HEK293 (cell line): ENCODE measurements at regions not wholly inside any gene's neighbourhood (a gene's known extent, or its start where the extent isn't known, plus 50 kb on each side); places are given as distances from the start of the nearest gene placed in this dataset.

Experiments
- CTCF ChIA-PET: fragments of 350-600 bp; formaldehyde crosslinking; extraction: SDS; loops from one replicate; lab custom pipeline; 2021; ENCODE audit warnings: antibody characterized with exemption; lab: Yijun Ruan, JAX
- POLR2A ChIA-PET: fragments of 300-600 bp; formaldehyde crosslinking; extraction: SDS; loops from one replicate; lab custom pipeline; 2020; ENCODE audit warnings: antibody characterized with exemption, inconsistent platforms; lab: Yijun Ruan, JAX
- H3K27ac ChIP-seq: fragments of 200-500 bp; sonication (Bioruptor generic); 2 replicates; pipeline ENCODE4 v1.5.1; 2014; ENCODE audit warnings: low read depth, low read length, control low read depth, inconsistent platforms; ENCODE audit errors: extremely low read depth
- H3K36me3 ChIP-seq, 2 experiments: fragments of 200-500 bp in 1 of 2; sonication (Bioruptor generic) in 1 of 2; 1 replicate in 1 of 2; 2 replicates in 1 of 2; pipeline ENCODE4 v1.5.1; 2014 to 2017; ENCODE audit warnings: inconsistent platforms in 2 of 2, low read length in 2 of 2; ENCODE audit not compliant: control insufficient read depth in 2 of 2, insufficient read depth in 1 of 2
- H3K4me1 ChIP-seq: fragments of 200-500 bp; sonication (Bioruptor generic); 2 replicates; pipeline ENCODE4 v1.5.1; 2014; ENCODE audit warnings: mild to moderate bottlenecking, low read length, inconsistent platforms; ENCODE audit not compliant: control insufficient read depth, insufficient read depth
- H3K4me3 ChIP-seq: 2 replicates; pipeline ENCODE4 v1.5.1; 2011; ENCODE audit warnings: low read depth, mild to moderate bottlenecking, control low read depth, low read length, moderate library complexity
- H3K9me3 ChIP-seq: fragments of 200-500 bp; sonication (Bioruptor generic); 2 replicates; pipeline ENCODE4 v1.5.1; 2014; ENCODE audit warnings: low read depth, low read length, inconsistent platforms; ENCODE audit not compliant: control insufficient read depth, insufficient read depth
- ZBTB20 ChIP-seq: fragments of 450-650 bp; formaldehyde crosslinking; IDR thresholded peaks from 2 replicates; pipeline ENCODE4 v1.5.1; 2016; ENCODE audit warnings: missing biosample characterization, missing genetic modification characterization
- ZNF16 ChIP-seq: fragments of 450-650 bp; formaldehyde crosslinking; IDR thresholded peaks from 2 replicates; pipeline ENCODE4 v1.5.1; 2016; ENCODE audit warnings: low read depth, missing biosample characterization, missing genetic modification characterization
- ZNF175 ChIP-seq: fragments of 450-650 bp; formaldehyde crosslinking; IDR thresholded peaks from 2 replicates; pipeline ENCODE4 v1.5.1; 2016; ENCODE audit warnings: missing biosample characterization, missing genetic modification characterization
- ZNF202 ChIP-seq: fragments of 450-650 bp; formaldehyde crosslinking; IDR thresholded peaks from 2 replicates; pipeline ENCODE4 v1.5.1; 2016; ENCODE audit warnings: missing biosample characterization, missing genetic modification characterization, borderline replicate concordance
- ZNF350 ChIP-seq: fragments of 450-650 bp; formaldehyde crosslinking; IDR thresholded peaks from 2 replicates; pipeline ENCODE4 v1.5.0; 2017; ENCODE audit warnings: missing biosample characterization, mild to moderate bottlenecking, missing genetic modification characterization
- ZNF404 ChIP-seq: fragments of 450-650 bp; formaldehyde crosslinking; IDR thresholded peaks from 2 replicates; pipeline ENCODE4 v1.5.1; 2017; ENCODE audit warnings: missing biosample characterization, missing genetic modification characterization
- ZNF555 ChIP-seq: fragments of 450-650 bp; formaldehyde crosslinking; conservative IDR thresholded peaks from 2 replicates; pipeline ENCODE4 v1.5.1; 2017; ENCODE audit warnings: missing biosample characterization, mild to moderate bottlenecking, missing genetic modification characterization, inconsistent platforms
- ZNF558 ChIP-seq: fragments of 450-650 bp; formaldehyde crosslinking; IDR thresholded peaks from 2 replicates; pipeline ENCODE4 v1.5.1; 2016; ENCODE audit warnings: missing biosample characterization, missing genetic modification characterization
- ZNF560 ChIP-seq: fragments of 450-650 bp; formaldehyde crosslinking; IDR thresholded peaks from 2 replicates; pipeline ENCODE4 v1.5.1; 2017; ENCODE audit warnings: missing biosample characterization, missing genetic modification characterization, borderline replicate concordance
- ZNF585B ChIP-seq: fragments of 450-650 bp; formaldehyde crosslinking; IDR thresholded peaks from 2 replicates; pipeline ENCODE4 v1.5.1; 2016; ENCODE audit warnings: missing biosample characterization, missing genetic modification characterization
- ZNF677 ChIP-seq: fragments of 450-650 bp; IDR thresholded peaks from 2 replicates; pipeline ENCODE4 v1.5.0; 2018; ENCODE audit warnings: missing biosample characterization, mild to moderate bottlenecking, missing genetic modification characterization, moderate library complexity
- ZNF747 ChIP-seq: fragments of 450-650 bp; formaldehyde crosslinking; IDR thresholded peaks from 2 replicates; pipeline ENCODE4 v1.5.1; 2016; ENCODE audit warnings: missing biosample characterization, missing genetic modification characterization
- ZSCAN30 ChIP-seq: fragments of 450-650 bp; IDR thresholded peaks from 2 replicates; pipeline ENCODE4 v1.5.1; 2018; ENCODE audit warnings: missing biosample characterization, mild to moderate bottlenecking, missing genetic modification characterization, moderate library complexity
- TF ChIP-seq, protein P1 (sequence below): fragments of 450-650 bp; formaldehyde crosslinking; IDR thresholded peaks from 2 replicates; pipeline ENCODE4 v1.5.1; 2016; ENCODE audit warnings: missing biosample characterization, missing genetic modification characterization
- TF ChIP-seq, protein P2 (sequence below): fragments of 450-650 bp; formaldehyde crosslinking; IDR thresholded peaks from 2 replicates; pipeline ENCODE4 v1.5.0; 2017; ENCODE audit warnings: missing biosample characterization, missing genetic modification characterization, borderline replicate concordance
- TF ChIP-seq, protein P3 (sequence below): sonication (generic); formaldehyde crosslinking; IDR thresholded peaks from 2 replicates; pipeline ENCODE4 v1.8.1; 2022; ENCODE audit warnings: mild to moderate bottlenecking, moderate library complexity, missing genetic modification reagents
- TF ChIP-seq, protein P4 (sequence below): fragments of 450-650 bp; formaldehyde crosslinking; IDR thresholded peaks from 2 replicates; pipeline ENCODE4 v1.5.1; 2016; ENCODE audit warnings: missing biosample characterization, missing genetic modification characterization
- TF ChIP-seq, protein P5 (sequence below): fragments of 450-650 bp; formaldehyde crosslinking; IDR thresholded peaks from 2 replicates; pipeline ENCODE4 v1.5.1; 2017; ENCODE audit warnings: missing biosample characterization, missing genetic modification characterization
- TF ChIP-seq, protein P6 (sequence below): fragments of 450-650 bp; formaldehyde crosslinking; IDR thresholded peaks from 2 replicates; pipeline ENCODE4 v1.5.1; 2016; ENCODE audit warnings: missing biosample characterization, missing genetic modification characterization
- TF ChIP-seq, protein P7 (sequence below): fragments of 450-650 bp; formaldehyde crosslinking; IDR thresholded peaks from 2 replicates; pipeline ENCODE4 v1.5.1; 2016; ENCODE audit warnings: missing biosample characterization, missing genetic modification characterization

DNA sequence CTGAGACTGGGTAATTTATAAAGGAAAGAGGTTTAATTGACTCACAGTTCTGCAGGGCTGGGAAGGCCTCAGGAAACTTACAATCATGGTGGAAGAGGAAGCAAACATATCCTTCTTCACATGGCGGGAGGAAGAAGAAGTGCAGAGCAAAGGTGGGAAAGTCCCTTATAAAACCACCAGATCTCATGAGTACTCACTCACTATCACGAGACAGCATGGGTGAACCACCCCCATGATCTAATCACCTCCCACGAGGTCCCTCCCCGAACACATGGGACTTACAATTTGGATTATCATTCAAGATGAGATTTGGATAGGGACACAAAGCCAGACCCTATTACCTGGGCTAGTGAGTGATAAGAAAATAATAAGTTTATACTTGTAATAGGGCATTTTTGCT is 70.6 kb upstream of the HS3ST2 start (continued):
- TF ChIP-seq, protein P1, sequence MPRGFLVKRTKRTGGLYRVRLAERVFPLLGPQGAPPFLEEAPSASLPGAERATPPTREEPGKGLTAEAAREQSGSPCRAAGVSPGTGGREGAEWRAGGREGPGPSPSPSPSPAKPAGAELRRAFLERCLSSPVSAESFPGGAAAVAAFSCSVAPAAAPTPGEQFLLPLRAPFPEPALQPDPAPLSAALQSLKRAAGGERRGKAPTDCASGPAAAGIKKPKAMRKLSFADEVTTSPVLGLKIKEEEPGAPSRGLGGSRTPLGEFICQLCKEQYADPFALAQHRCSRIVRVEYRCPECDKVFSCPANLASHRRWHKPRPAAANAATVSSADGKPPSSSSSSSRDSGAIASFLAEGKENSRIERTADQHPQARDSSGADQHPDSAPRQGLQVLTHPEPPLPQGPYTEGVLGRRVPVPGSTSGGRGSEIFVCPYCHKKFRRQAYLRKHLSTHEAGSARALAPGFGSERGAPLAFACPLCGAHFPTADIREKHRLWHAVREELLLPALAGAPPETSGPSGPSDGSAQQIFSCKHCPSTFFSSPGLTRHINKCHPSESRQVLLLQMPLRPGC (tag by site-specific recombination) = no peak
- no peak for TF ChIP-seq ZNF350 (tag by site-specific recombination)
- TF ChIP-seq ZBTB20 = no peak
- TF ChIP-seq, protein P2, sequence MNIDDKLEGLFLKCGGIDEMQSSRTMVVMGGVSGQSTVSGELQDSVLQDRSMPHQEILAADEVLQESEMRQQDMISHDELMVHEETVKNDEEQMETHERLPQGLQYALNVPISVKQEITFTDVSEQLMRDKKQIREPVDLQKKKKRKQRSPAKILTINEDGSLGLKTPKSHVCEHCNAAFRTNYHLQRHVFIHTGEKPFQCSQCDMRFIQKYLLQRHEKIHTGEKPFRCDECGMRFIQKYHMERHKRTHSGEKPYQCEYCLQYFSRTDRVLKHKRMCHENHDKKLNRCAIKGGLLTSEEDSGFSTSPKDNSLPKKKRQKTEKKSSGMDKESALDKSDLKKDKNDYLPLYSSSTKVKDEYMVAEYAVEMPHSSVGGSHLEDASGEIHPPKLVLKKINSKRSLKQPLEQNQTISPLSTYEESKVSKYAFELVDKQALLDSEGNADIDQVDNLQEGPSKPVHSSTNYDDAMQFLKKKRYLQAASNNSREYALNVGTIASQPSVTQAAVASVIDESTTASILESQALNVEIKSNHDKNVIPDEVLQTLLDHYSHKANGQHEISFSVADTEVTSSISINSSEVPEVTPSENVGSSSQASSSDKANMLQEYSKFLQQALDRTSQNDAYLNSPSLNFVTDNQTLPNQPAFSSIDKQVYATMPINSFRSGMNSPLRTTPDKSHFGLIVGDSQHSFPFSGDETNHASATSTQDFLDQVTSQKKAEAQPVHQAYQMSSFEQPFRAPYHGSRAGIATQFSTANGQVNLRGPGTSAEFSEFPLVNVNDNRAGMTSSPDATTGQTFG (tag by site-specific recombination) = no peak
- TF ChIP-seq, all 188 proteins: peak for 0

DNA sequence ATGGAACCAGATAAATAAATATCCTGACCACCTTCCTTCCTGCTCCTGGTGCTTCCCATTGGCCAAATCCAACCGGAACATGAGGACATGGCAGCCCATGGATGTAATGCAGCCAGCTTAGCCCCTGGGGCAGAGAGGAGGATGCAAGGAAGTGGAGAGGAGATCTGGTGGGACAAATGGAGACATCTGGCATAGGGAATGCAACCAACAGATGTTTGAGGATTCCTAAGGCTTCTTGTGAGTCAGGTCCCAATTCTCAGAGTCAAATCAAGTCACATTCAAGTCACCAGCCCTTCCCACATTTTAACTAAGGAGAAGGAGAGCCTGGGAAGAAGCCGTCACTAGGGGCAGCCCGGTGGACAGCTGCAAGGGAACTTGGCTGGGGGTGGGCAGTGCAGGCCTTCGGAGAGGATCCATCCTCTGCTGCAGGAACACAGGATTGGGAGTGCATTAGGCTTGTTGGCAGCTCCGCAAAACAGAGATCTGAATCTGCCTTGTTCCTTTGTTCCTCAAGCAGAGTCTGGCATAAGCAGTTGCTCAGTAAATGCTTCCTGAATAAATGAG is 62.8 kb upstream of the HS3ST2 start:
- Histone ChIP-seq H3K4me1 (no peaks in the 10 kb centered on the region), H3K36me3 (no peaks in the 10 kb centered on the region), H3K4me3 (no peak overlapping the region), H3K9me3 (no peaks in the 10 kb centered on the region), H3K27ac (no peak overlapping the region)
- ChIA-PET POLR2A (no interaction called here), CTCF (no interaction called here)
- TF ChIP-seq ZNF555 (tag by site-specific recombination) = no peak
- TF ChIP-seq, protein P1 (tag by site-specific recombination) = no peak
- TF ChIP-seq ZNF560 (tag by site-specific recombination) = no peak
- TF ChIP-seq ZNF202 = no peak
- TF ChIP-seq, protein P3, sequence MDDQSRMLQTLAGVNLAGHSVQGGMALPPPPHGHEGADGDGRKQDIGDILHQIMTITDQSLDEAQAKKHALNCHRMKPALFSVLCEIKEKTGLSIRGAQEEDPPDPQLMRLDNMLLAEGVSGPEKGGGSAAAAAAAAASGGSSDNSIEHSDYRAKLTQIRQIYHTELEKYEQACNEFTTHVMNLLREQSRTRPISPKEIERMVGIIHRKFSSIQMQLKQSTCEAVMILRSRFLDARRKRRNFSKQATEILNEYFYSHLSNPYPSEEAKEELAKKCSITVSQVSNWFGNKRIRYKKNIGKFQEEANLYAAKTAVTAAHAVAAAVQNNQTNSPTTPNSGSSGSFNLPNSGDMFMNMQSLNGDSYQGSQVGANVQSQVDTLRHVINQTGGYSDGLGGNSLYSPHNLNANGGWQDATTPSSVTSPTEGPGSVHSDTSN = no peak
- TF ChIP-seq ZNF677 = no peak
- TF ChIP-seq, protein P4, sequence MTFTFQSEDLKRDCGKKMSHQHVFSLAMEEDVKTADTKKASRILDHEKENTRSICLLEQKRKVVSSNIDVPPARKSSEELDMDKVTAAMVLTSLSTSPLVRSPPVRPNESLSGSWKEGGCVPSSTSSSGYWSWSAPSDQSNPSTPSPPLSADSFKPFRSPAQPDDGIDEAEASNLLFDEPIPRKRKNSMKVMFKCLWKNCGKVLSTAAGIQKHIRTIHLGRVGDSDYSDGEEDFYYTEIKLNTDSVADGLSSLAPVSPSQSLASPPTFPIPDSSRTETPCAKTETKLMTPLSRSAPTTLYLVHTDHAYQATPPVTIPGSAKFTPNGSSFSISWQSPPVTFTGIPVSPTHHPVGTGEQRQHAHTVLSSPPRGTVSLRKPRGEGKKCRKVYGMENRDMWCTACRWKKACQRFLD (tag by site-specific recombination) = no peak

DNA sequence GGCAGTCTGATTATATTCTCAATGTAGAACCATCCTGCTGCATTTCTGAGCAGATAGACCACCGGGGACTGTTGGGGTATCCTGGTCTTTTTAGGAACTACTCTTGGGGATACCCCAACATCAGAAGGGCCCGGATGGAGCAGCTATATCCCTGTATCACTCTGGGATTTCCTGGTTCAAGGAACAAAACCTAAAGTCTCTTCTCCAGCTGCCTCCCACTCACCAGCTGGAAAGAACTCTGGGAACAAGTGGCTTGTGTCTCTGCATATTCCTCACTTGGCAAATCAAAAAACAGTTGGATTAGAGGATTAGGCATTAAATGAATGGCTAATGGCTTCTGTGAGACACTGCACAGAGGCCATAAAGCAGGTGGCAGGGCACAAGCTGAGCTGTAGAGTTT is 62.3 kb upstream of the HS3ST2 start:
- Histone ChIP-seq H3K36me3 (no peaks in the 10 kb centered on the region), H3K4me3 (no peak overlapping the region), H3K9me3 (no peaks in the 10 kb centered on the region), H3K4me1 (no peaks in the 10 kb centered on the region), H3K27ac (no peak overlapping the region)
- POLR2A ChIA-PET = no interaction called here
- CTCF ChIA-PET = no interaction called here
- TF ChIP-seq, protein P5, sequence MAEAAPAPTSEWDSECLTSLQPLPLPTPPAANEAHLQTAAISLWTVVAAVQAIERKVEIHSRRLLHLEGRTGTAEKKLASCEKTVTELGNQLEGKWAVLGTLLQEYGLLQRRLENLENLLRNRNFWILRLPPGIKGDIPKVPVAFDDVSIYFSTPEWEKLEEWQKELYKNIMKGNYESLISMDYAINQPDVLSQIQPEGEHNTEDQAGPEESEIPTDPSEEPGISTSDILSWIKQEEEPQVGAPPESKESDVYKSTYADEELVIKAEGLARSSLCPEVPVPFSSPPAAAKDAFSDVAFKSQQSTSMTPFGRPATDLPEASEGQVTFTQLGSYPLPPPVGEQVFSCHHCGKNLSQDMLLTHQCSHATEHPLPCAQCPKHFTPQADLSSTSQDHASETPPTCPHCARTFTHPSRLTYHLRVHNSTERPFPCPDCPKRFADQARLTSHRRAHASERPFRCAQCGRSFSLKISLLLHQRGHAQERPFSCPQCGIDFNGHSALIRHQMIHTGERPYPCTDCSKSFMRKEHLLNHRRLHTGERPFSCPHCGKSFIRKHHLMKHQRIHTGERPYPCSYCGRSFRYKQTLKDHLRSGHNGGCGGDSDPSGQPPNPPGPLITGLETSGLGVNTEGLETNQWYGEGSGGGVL = no peak
- TF ChIP-seq ZSCAN30 (no peak), ZNF585B (no peak), ZNF747 (tag by site-specific recombination) (no peak), ZNF16 (no peak), ZNF558 (tag by site-specific recombination) (no peak), ZNF175 (no peak), ZNF404 (tag by site-specific recombination) (no peak)
- TF ChIP-seq, protein P6, sequence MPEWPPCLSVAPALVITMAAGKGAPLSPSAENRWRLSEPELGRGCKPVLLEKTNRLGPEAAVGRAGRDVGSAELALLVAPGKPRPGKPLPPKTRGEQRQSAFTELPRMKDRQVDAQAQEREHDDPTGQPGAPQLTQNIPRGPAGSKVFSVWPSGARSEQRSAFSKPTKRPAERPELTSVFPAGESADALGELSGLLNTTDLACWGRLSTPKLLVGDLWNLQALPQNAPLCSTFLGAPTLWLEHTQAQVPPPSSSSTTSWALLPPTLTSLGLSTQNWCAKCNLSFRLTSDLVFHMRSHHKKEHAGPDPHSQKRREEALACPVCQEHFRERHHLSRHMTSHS (tag by site-specific recombination) = no peak
- TF ChIP-seq, protein P7, sequence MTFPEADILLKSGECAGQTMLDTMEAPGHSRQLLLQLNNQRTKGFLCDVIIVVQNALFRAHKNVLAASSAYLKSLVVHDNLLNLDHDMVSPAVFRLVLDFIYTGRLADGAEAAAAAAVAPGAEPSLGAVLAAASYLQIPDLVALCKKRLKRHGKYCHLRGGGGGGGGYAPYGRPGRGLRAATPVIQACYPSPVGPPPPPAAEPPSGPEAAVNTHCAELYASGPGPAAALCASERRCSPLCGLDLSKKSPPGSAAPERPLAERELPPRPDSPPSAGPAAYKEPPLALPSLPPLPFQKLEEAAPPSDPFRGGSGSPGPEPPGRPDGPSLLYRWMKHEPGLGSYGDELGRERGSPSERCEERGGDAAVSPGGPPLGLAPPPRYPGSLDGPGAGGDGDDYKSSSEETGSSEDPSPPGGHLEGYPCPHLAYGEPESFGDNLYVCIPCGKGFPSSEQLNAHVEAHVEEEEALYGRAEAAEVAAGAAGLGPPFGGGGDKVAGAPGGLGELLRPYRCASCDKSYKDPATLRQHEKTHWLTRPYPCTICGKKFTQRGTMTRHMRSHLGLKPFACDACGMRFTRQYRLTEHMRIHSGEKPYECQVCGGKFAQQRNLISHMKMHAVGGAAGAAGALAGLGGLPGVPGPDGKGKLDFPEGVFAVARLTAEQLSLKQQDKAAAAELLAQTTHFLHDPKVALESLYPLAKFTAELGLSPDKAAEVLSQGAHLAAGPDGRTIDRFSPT (tag by site-specific recombination) = no peak
